DOHH2 (cell line): ENCODE measurements at regions not wholly inside any gene's neighbourhood (a gene's known extent, or its start where the extent isn't known, plus 50 kb on each side); places are given as distances from the start of the nearest gene placed in this dataset.

ENCODE experiments used
- H3F3A ChIP-seq: fragments of 200-600 bp; sonication (generic), shearing (Covaris generic); 2 replicates; pipeline ENCODE4 v1.6.0; 2016; ENCODE audit warnings: antibody characterized with exemption, mild to moderate bottlenecking; ENCODE audit not compliant: control insufficient read depth, insufficient read depth
- H3K27ac ChIP-seq: fragments of 200-600 bp; sonication (generic); 2 replicates; pipeline ENCODE4 v1.5.1; 2014; ENCODE audit warnings: low read depth, mild to moderate bottlenecking, low read length, moderate library complexity
- H3K27me3 ChIP-seq: fragments of 200-600 bp; sonication (generic); 2 replicates; pipeline ENCODE4 v1.6.1; 2014; ENCODE audit warnings: mild to moderate bottlenecking, low read length, mixed read lengths; ENCODE audit not compliant: control insufficient read depth
- H3K36me3 ChIP-seq: fragments of 200-600 bp; sonication (generic); 2 replicates; pipeline ENCODE4 v1.6.1; 2014; ENCODE audit warnings: mild to moderate bottlenecking, low read length, moderate library complexity, mixed read lengths; ENCODE audit not compliant: control insufficient read depth
- H3K4me1 ChIP-seq: fragments of 200-600 bp; sonication (generic); 2 replicates; pipeline ENCODE4 v1.6.1; 2014; ENCODE audit warnings: mild to moderate bottlenecking, low read length, mixed read lengths; ENCODE audit not compliant: control insufficient read depth
- H3K4me2 ChIP-seq: fragments of 200-600 bp; sonication (generic); 2 replicates; pipeline ENCODE4 v1.6.0; 2014; ENCODE audit warnings: mild to moderate bottlenecking, low read length, moderate library complexity
- H3K4me3 ChIP-seq: fragments of 200-600 bp; sonication (generic); 2 replicates; pipeline ENCODE4 v1.5.1; 2014; ENCODE audit warnings: mild to moderate bottlenecking, low read length, mixed read lengths
- H3K79me2 ChIP-seq: fragments of 200-600 bp; sonication (generic); 2 replicates; pipeline ENCODE4 v1.6.1; 2014; ENCODE audit warnings: mild to moderate bottlenecking, low read length, mixed read lengths; ENCODE audit not compliant: control insufficient read depth
- H3K9me2 ChIP-seq: fragments of 200-600 bp; sonication (generic); replicated peaks from 2 replicates; pipeline ENCODE4 v1.6.1; 2014; ENCODE audit warnings: mild to moderate bottlenecking, low read length, mixed read lengths; ENCODE audit not compliant: control insufficient read depth
- H3K9me3 ChIP-seq: fragments of 200-600 bp; sonication (generic); 2 replicates; pipeline ENCODE4 v1.6.1; 2014; ENCODE audit warnings: antibody characterized with exemption, low read length, mixed read lengths; ENCODE audit not compliant: control insufficient read depth, insufficient read depth
- H4K20me1 ChIP-seq: fragments of 200-600 bp; sonication (generic); 2 replicates; pipeline ENCODE4 v1.6.0; 2014; ENCODE audit warnings: low read depth, mild to moderate bottlenecking, antibody characterized with exemption, low read length, moderate library complexity; ENCODE audit not compliant: control insufficient read depth, insufficient read depth
- EZH2phosphoT487 ChIP-seq: fragments of 200-600 bp; sonication (generic); IDR thresholded peaks from 2 replicates; pipeline ENCODE4 v1.6.1; 2017; ENCODE audit warnings: borderline replicate concordance, mild to moderate bottlenecking, antibody characterized with exemption, low read length, moderate library complexity, mixed read lengths
- TF ChIP-seq, protein P1 (sequence below): fragments of 200-600 bp; sonication (generic); IDR thresholded peaks from one replicate; pipeline ENCODE4 v1.5.1; 2014; ENCODE audit warnings: antibody characterized with exemption, mild to moderate bottlenecking, low read depth, low read length; ENCODE audit not compliant: poor library complexity, severe bottlenecking

DNA sequence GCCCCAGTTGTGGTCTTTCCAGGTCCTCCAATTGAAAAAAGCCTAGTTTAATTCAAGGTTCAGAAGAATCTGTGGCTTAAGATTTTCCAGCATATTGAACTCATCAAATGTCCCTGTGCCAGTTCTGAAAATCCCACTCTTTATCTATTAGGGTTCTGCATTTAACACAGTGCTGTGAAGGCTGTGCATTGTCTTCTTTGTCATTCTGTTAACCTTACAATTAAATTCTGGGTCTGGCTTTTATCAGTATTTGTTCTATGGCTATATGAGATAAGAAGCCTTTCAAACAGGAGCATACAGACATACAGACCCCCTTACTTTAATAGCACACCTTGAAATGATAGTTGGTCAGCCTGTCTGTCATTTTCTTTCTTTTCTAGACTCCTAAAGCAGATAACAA, 362.1 kb upstream of the DACH1 start:
- no peaks in the 10 kb centered on the region for H4K20me1 ChIP-seq
- no peak for TF ChIP-seq EZH2phosphoT487
- TF ChIP-seq, protein P1, sequence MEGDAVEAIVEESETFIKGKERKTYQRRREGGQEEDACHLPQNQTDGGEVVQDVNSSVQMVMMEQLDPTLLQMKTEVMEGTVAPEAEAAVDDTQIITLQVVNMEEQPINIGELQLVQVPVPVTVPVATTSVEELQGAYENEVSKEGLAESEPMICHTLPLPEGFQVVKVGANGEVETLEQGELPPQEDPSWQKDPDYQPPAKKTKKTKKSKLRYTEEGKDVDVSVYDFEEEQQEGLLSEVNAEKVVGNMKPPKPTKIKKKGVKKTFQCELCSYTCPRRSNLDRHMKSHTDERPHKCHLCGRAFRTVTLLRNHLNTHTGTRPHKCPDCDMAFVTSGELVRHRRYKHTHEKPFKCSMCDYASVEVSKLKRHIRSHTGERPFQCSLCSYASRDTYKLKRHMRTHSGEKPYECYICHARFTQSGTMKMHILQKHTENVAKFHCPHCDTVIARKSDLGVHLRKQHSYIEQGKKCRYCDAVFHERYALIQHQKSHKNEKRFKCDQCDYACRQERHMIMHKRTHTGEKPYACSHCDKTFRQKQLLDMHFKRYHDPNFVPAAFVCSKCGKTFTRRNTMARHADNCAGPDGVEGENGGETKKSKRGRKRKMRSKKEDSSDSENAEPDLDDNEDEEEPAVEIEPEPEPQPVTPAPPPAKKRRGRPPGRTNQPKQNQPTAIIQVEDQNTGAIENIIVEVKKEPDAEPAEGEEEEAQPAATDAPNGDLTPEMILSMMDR, result no peak
- no peaks in the 10 kb centered on the region for H3K9me2 ChIP-seq
- H3K4me3 ChIP-seq, result no peak overlapping the region
- H3K79me2 ChIP-seq, result no peaks in the 10 kb centered on the region
- no peak overlapping the region for H3K27ac ChIP-seq
- no peaks in the 10 kb centered on the region for H3F3A ChIP-seq
- no peaks in the 10 kb centered on the region for H3K27me3 ChIP-seq
- no peaks in the 10 kb centered on the region for H3K9me3 ChIP-seq
- H3K36me3 ChIP-seq, result no peaks in the 10 kb centered on the region
- H3K4me1 ChIP-seq, result no peaks in the 10 kb centered on the region
- H3K4me2 ChIP-seq, result no peak overlapping the region

DNA sequence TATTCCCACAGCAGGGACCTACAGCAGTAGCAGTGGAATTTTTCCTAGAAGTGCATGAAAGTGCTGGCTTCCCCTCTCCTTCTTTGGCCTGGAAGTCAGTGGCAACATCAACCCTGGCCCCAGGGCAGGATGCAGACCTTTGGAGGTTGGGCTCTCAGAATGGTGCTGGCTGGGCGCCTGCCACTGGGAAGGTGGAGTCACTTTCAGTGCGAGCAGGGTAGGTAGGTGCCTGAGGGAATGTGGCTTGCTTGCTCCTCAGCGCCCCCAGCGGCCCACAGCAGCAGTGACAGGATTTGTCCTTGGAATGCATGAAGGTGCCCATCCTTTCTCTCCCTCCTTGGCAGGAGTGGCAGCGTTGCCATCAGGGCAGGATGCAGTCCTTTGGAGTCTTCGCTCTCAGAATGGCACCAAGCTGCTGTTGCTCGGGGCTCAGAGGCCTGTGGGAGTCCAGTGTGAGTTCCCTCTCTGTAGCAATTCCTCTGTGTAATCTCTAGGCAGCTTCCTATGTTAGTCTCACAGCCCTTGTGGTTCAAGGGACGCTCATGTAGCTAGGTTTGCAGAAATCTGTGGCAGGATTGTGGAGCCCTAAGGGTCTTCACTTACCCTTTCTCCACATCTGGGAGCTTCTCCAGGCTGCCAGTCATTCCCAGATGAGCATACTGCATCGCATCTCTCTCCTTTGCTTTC, 354.4 kb upstream of the DACH1 start:
- Histone ChIP-seq H3F3A (no peaks in the 10 kb centered on the region), H4K20me1 (no peaks in the 10 kb centered on the region), H3K4me3 (no peak overlapping the region), H3K4me1 (no peaks in the 10 kb centered on the region), H3K79me2 (no peaks in the 10 kb centered on the region), H3K9me2 (no peaks in the 10 kb centered on the region), H3K36me3 (no peaks in the 10 kb centered on the region), H3K27ac (no peak overlapping the region), H3K27me3 (no peaks in the 10 kb centered on the region), H3K9me3 (no peaks in the 10 kb centered on the region; the same call in 1 of the 2 replicates), H3K4me2 (no peak overlapping the region)
- no peak for TF ChIP-seq EZH2phosphoT487
- TF ChIP-seq, protein P1, result peak; percentile 70

- Histone ChIP-seq H3K4me1 (no peaks in the 10 kb centered on the region), H3K27me3 (no peaks in the 10 kb centered on the region), H4K20me1 (no peaks in the 10 kb centered on the region), H3K36me3 (no peaks in the 10 kb centered on the region), H3F3A (no peaks in the 10 kb centered on the region), H3K4me2 (no peak overlapping the region), H3K79me2 (no peaks in the 10 kb centered on the region), H3K27ac (no peak overlapping the region), H3K4me3 (no peak overlapping the region), H3K9me3 (no peaks in the 10 kb centered on the region; the same call in 1 of the 2 replicates), H3K9me2 (no peaks in the 10 kb centered on the region)
- no peak for TF ChIP-seq EZH2phosphoT487
- TF ChIP-seq, protein P1, result no peak
Observed at GRCh38 chr13:72218966-72219365, 352.0 kb upstream of the DACH1 start.
